ENCODE measurements at regions not wholly inside any gene's neighbourhood (a gene's known extent, or its start where the extent isn't known, plus 50 kb on each side); places are given as distances from the start of the nearest gene placed in this dataset.
"Not testable (repeated sequence)": the region's sequence is repeated elsewhere in the genome, so short reads cannot be mapped to it uniquely, and the experiment has no call there.

DNA sequence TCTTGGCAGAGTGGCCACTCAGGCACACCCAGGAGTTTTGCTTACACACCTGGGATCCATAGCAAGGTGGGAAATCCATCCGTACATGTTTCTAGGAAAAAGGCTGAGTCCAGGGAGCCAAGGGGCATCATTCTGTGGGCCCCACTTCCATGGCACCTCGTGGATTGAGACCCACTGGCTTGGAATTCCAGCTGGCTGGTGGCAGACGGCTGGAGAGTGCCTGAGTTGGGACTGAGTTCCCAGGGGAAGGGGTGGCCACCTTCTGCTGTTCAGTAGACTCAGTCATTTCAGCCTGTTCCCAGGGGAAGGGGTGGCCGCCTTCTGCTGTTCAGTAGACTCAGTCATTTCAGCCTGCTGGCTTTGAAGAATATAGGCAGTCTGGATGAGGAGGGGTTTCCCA is 366.0 kb upstream of the GRIA3 start:
- DNase-seq, result peak; percentile 1

DNA sequence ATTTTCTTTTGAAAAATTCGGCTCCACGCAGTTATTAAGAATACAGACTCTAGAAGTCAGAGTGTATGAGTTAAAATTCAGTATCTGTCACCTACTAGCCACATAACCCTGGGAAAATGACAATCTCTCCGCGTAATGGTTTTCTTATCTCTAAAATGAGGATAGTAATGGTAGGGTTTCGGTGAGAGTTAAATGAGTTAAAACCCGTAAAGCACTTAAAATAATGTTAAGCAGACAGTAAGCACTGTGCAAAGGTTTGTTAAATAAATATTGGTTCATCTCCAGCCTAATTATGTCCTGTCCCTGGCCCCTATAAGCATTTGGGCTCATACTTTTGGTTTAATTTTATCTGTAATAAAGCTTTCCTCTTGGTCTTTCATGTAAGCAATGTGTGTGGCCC is 350.8 kb upstream of the GRIA3 start:
- DNase-seq, result no peak

DNA sequence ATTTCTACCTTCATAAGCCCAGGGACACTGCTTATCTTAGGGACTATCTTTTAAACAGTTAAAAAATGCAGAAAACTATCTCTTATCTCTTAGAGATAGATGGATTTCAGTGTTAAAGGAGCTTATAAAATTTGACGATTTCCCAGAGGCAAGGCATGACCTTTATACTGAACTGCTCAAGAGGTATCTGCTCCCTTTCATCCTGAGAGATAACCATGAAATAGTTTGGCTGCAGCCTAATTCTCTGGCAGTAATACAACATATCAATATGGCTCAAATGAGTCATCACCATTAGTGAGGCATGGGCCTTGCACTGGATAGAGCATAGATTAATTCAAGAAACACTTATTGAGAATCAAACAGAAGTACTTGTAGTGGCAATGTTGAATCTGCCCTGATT is 348.2 kb upstream of the GRIA3 start:
- DNase-seq, result no peak

DNA sequence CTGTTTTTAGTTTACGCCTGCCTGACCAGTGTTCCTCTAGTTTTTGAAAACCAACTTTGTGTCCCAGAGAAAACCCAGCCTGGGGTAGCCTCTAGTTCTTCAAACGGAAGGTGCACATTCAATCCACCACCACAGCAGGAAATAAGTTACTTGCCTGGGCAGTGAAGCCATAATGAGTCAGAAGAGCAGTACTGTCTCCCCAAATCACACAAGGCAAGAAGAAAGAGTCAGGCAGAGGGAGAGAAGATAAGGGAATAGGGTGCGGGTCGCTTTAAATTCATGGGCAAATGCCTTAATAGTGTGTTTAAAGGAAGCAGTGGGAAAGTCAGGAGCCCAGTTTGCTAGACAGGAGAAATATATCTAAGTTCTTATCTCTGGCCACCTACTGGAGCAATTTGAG is 333.8 kb upstream of the GRIA3 start:
- no peak for DNase-seq

DNA sequence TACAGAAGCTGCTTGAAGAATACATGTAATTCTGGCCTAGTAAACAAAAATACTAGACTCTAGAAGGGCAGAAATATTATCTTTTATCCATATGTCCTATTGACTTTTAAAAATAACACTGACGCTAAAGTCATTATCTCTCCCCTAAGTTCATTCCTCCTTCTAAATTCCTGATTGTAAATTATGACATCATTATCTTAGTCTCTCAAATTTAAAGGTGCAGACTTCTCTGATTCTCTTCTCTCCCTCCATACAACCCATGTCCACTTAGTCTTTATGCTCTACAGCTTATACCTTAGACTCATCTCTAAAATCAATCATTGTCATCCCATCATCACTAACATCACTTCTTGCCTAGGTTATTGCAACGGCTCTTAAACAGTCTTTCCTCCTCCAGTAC is 327.9 kb upstream of the GRIA3 start:
- DNase-seq, result no peak

DNA sequence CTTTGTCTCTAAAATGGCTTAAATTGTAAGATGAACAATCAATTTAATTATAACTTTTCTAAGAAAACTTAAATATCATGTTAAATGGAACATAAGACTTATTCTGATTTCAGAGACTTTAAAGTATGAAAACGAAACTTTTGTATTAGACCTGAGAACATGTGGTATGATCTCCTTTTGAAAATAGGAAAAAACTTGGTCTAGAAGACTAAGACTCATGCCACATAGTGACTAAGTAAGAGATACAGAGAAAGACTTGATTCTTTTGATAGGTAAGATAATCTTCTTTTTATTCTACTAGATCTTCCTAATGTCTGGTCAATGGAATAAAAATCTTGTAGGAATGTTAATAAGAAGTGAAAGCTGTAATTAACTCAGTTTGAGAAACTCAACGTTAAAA is 326.3 kb upstream of the GRIA3 start:
- DNase-seq, result no peak

DNA sequence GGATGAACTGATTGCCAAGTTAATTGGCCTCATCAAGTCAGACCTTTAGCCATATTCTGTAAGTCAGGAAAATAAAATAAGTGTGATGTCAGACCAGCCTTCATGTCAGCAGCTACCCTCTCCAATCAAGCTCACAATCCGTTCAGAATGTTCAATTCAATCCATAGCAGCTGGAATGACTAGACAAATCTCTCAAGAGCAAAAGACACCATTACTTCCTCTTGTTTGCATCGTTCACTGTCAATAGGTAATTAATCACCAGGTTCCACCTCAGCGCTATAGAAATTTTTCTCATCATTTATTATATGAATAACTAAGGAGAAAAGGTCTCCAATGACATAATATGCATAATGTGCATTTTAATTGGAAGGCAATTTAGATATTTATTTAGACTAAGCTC is 321.0 kb upstream of the GRIA3 start:
- no peak for DNase-seq

DNA sequence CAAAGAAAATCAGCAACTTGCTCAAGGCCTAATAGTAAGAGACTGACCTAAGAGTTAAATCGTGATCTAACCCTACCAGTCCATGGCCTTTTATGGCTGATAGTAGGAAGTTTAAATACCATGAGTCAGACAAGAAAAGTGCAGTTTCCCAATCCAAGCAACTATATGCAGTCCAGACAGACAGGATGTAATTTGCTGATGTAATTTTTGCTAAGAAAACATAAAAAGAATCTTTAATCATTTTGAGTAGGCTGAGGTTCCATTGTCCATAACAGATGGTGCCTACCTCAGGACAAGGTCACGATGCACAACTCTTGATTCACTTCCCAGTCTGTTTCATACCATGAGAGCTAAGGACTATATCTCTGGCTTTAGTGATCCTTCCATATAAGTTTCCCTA is 317.5 kb upstream of the GRIA3 start:
- DNase-seq, result no peak

DNA sequence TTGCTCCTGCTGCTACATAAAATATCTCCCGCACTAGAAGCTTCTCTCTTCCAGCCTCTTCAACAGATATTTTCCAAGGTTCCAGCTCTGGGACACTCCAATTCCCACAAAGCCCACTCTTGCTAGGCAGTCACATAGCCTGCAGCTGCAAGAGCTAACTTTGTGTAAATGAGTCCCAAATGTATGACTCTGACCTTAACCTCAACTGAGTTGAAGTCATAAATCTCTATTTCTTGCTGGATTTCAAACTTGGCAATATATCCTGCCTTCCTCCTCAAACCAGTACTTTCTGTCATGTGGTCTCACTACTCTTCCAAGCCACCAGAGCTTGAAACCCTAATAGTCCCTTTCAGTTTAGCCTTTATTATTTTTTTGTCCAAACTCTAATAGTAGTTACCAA is 315.4 kb upstream of the GRIA3 start:
- DNase-seq, result no peak

DNA sequence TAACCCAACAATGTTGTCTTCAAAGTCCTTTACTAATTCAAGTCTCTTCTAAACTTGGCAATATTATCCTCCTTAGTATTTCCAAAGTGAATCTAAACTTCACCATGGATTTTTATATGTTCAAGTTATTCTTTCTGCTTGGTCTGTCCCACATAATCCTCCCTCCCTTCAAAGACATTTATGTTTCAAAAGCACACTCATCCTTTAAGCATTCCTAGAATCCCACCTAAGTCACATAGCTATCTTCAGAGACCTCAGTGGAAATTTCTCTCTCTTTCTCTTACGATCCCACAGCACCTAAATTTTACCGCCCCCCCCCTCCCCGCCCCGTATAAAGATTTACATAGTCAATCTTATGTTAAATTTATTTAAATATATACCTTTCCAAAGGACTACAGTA is 314.9 kb upstream of the GRIA3 start:
- DNase-seq, result no peak

DNA sequence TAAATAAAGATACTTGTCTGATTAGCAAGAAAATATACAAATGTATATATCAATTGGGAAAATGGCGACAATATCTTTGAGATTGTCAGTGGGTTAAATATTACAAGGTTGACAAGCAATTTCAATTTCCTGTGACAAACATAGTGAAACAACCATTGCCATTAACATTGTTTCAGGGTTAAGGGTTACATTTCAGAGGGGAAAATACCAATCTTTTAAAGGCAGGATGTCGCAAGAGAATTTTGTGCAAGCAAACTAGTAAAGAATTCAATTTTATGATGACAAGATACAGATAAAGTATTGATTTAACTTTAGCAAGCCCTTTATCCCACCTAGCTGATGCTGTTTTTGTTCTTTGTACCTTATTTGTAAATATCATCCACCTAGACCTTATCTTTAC is 305.8 kb upstream of the GRIA3 start:
- DNase-seq, result no peak

DNA sequence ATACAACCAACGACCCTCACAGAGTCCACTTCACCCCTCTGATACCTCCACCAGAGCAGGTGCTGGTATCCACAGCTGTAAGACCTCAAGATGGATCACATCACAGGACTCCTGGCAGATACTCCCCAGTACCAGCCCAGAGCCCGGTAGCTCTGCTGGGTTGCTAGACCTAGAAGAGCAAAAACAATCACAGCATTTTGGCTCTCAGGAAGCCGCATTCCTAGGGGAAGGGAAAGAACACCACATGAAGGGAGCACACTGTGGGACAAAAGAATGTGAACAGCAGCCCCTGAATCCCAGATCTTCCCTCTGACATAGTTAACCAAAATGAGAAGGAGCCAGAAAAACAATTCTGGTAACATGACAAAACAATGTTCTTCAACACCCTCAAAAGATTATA is 303.1 kb upstream of the GRIA3 start:
- DNase-seq, result no peak

DNA sequence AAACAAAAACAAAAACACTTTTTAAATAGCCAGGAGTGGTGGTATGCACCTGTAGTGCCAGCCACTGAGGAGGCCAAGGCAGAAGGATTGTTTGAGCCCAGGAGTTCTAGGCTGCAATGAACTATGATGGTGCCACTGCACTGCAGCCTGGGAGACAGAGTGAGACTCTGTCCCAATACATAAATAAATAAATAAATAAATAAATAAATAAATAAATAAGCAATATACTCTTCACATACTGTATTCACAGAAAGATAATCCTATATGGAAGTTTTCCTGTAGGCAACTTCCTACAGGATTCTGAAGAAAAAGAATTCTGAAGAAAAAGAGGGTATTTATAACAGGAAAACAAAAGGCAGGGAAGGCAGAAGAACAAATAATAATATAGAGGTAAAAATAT is 293.3 kb upstream of the GRIA3 start:
- no peak for DNase-seq

DNA sequence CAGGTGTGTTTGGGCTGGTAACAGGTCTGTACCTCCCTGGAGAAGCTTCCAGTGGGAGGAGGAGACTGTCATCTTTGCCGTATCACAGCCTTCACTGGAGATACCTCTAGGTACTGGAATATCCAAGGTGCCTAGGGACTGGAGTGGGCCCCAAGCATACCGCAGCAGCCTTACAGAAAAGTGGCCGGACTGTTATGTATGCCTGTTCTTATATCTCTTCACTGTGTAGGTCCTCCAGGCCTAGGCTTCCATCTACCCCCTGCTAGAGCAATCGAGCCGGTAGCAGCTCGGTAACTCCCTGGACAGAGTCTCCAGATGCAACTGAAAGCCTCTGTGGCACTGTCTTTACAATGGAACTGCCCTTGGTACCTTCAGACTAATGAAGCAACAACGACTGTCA is 277.4 kb upstream of the GRIA3 start:
- no peak for DNase-seq

DNA sequence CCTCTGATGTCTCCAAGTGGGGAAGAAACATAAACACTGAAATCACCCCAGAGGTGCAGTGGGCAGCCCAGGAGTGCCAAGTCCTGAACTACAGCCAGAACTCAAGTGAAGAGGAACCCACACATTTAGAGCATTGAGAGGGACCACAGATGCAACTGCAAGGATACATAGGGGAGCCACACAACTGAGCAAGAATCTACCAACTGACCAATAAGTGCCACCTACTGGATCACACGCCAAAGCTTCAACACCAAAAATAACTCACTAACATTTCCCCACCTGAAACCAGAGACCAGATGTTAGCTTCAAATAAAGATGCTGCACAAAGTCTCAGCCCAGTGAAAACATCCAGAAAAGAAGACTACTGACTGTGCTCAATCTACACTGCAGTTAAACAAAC is 276.7 kb upstream of the GRIA3 start:
- DNase-seq, result no peak

DNA sequence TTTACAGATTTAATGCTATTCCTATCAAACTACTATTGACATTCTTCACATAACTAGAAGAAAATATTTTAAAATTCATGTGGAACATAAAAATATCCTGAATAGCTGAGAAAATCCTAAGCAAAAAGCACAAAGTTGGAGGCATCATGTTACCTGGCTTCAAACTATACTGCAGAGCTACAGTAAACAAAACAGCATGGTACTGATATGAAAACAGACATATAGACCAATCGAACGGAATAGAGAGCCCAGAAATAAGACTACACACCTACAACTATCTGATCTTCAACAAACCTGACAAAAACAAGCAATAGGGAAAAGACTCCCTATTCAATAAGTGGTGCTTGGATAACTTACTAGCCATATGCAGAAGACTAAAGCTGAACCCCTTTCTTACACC is 273.4 kb upstream of the GRIA3 start:
- DNase-seq, result no peak

DNA sequence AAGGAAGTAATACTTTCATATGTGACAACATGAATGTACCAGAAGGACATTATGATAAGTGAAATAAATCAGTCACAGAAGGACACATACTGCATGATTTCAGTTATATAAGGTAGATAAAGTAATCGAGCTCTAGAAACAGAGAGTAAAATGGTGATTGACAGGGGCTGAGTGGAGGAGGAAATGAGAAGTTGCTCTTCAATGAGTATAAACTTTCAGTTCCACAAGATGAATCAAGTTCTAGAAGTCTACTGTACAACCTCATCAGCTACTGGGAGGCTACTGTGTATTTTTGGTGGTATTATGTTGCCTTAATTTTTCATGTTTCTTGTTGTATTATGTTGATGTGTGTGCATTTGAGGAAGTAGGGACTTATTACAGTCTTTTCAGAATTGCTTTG is 270.9 kb upstream of the GRIA3 start:
- DNase-seq, result no peak

DNA sequence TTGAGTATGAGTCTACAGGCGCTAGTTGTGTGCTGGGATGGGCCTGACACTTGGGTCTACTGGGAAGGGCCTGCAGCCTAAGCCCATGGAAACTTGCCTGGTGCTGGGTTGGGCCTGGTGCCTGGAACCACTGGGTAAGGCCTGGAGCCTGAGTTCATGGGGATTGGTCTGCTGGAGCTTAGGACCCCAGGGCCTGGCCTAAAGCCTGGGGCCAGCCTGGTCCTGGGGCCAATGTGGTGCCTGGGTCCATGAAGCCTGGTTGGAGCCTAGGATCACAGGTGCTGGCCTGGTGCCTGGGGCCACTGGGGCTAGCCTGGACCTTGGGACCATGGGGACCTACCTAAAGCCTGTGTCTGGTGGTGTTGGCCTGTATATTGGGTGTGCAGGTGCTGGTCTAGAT is 270.3 kb upstream of the GRIA3 start:
- no peak for DNase-seq

DNA sequence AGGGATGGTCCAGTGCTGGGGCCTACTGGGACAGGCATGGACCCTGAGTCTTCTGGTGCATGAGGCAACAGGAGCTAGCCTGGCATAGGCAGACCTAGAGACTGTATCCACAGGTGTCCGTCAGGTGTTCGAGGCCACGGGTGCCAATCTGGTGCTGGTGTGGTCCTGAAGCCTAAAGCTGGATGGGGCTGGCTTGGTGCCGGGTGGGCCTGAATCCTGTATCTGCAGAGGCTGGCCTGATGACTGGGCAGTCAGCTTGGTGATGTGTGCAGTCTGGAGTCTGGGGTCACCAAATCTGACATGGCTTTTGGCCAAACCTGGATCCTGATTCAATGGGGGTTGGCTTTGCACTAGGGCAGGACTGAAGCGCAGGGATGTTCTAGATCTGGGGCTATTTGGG is 269.8 kb upstream of the GRIA3 start:
- DNase-seq, result no peak

DNA sequence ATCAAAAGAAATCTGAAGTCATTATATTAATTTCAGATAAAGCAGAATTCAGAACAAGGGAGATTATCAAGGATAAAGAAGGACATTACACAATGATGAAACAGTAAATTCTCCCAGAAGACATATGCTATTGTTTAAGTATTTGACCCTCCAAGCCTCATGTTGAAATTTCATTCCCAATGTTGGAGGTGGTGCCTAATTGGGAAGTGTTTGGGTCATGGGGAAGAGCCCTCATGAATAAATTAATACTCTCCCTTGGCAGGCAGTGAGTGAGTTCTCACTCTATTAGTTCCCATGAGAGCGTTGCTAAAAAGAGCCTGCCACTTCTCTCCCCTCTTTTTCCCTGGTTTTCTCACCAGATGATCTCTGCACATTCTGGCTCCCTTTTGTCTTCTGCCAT is 249.9 kb upstream of the GRIA3 start:
- no peak for DNase-seq

DNA sequence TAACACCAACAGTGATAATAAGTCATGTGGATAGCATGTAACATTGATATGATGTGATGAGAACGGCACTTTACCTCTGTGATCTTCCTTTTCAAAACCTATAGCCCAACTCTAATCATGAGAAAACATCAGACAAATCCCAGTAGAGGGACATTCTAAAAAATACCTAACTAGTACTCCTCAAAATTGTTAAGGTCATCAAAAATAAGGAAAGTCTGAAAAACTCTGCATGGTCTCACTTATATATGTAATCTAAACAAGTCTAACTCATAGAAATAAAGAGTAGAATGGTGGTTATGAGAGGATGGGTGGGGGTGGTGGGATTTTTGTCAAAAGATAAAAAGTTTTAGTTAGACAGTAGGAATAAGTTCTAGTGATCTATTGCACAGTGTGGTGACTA is 243.9 kb upstream of the GRIA3 start:
- no peak for DNase-seq

DNA sequence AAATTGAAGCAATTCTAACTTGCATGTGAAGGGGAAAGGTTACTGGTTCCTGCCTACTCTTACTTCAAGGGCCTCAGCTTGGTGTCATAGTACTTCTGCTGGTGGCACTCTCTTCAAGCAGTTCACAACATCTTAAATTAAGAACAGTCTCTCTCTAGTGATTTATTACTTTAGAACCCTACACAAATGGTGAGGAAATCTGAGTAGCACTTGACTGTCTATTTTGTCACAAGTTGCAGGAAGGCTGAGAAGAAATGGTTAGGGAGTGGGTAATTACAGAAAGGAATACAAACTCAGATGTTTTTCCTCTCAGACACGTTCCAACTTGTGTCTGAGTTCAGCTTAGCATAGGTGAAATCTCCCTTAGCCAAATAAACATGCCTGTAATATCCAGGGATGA is 242.3 kb upstream of the GRIA3 start:
- DNase-seq, result peak; percentile 59

DNA sequence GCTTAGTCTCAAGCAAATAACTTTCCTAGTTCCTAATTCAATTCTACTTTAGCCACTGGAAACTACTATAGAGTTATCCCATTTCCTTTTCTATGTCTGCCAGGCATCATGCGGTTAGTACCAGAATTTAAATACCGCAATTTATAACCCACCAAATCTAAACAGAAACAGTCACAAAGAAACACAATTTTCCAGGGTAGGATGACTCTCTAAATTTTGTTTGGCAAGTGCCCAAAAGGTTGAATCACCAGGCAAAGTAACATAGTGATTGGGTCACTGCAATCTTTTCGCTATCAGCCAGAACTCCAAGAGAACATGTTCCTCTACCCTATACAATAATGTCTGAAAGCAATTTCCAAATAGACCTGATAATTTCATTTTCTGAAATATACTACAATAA is 240.2 kb upstream of the GRIA3 start:
- no peak for DNase-seq

DNA sequence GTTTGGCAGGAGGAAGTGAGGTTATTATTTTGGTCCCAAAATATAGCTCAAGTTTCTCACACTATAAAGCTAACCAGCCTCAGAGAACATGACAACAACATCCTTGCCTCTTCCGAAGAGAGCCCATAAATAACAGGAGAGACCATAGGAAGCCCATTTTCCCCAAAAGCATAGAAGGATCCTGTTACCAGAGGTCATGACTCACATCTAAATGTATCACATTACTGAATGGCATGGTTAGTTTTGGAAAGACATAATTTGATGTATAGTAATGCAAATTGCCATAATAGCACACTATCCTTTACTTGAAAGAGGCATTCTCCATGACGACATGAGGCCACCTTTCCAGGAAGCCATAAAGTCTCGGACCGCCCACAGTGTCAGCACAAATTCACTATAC is 238.8 kb upstream of the GRIA3 start:
- DNase-seq, result no peak

DNA sequence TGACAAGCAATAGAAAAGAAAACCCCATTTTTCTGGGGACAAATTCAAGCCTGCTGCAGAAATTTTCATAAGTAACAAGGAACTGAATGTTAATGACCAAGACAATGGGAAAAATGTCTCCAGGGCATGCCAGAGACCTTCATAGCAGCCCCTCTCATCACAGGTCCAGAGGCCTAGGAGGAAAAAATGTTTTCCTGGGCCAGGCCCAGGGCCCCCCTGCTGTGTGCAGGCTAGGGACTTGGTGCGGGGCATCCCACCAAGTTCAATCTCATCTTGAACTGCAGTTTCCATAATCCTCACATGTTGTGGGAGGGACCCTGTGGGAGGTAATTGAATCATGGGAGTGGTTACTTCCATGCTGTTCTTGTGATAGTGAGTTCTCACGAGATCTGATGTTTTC is 211.5 kb upstream of the GRIA3 start:
- DNase-seq, result no peak

DNA sequence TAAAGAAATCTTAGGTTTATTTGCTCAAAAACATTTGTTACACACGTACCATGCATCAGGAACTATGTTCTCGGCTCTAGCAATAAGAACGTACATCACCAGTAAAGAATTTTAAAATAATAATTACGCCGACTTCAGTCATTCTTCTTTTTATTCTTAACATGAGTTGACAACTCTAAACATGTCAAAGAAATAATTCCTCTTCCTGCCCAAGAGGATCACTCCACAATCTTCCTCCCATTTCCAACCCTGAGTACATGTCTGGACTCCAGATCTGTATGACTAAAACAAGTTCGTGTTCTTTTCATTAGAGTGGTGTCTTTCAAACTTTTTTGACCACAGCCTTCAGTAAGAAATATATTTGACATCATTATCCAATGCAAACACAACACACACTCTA is 201.6 kb upstream of the GRIA3 start:
- DNase-seq, result no peak

DNA sequence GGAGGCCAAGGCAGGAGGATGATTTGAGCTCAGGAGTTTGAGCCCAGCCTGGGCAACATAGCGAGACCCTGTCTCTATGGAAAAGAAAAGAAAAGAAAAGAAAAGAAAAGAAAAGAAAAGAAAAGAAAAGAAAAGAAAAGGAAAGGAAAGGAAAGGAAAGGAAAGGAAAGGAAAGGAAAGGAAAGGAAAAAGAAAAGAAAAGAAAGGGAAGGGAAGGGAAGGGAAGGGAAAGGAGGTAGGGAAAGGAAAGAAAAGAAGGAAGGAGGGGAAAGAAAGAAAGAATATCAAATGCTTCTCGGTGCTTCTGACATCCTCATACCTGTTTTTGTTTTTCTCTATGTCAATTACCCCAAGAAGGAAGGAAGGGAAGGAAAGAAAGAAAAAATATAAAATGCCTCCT is 181.2 kb upstream of the GRIA3 start:
- DNase-seq, result not testable (repeated sequence)
